ENCODE measurements at regions not wholly inside any gene's neighbourhood (a gene's known extent, or its start where the extent isn't known, plus 50 kb on each side); places are given as distances from the start of the nearest gene placed in this dataset.

DNA sequence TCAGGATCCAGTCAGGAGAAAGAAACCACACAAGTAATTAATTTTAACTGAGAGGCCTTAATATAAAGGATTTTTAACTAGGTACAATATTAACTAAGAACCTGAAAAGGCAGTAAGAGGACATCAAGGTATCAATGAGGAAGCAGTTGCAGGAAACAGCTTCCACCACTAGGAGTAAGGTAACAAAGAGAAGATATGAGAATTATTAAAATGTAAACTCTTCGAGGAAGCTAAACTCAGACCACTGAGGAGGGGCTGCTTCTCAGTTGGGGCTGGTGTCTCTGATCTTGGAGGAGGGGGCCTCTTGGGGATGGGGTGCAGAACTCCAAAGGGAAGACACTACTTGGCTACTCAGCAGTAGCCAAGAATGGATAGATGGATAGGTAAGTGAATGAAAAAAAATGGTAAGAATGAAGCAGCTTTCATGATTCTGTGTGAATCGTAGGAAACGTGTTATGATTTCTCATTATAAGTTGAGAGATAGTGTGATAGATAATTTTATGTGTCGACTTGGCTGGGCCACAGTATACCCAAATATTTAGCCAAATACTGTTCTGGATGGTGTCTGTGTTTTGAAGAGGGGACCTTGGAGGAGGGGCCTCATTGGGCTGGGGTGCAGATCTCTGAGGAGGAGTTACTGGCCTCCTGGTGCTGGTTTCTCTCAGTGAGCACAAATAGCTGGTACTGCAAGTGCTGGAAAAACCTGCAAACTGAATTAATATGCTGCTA lies 547.7 kb upstream of the LRRTM1 start:
- no peaks in the 10 kb centered on the region for H3K79me2 ChIP-seq (ENCODE audit: insufficient read depth, low read length)
- H3K9me3 ChIP-seq (ENCODE audit: insufficient read depth, low read length, severe bottlenecking) = no peaks in the 10 kb centered on the region
- no peak overlapping the region for H3K27ac ChIP-seq (ENCODE audit: low read length)
- no peak overlapping the region for H3K4me2 ChIP-seq (ENCODE audit: insufficient read depth, low read length)
- ATAC-seq (ENCODE audit: insufficient read depth, low read depth) = no peak
- TF ChIP-seq CTCF (IDR thresholded peaks at IDR 0.05; ENCODE audit: borderline replicate concordance, extremely low read depth, low read length, poor library complexity, severe bottlenecking) = peak; percentile 4
- TF ChIP-seq EZH2 (IDR thresholded peaks at IDR 0.05; ENCODE audit: borderline replicate concordance, low read depth, low read length, severe bottlenecking) = no peak
- no peaks in the 10 kb centered on the region for H3K4me1 ChIP-seq (ENCODE audit: insufficient read depth, low read length)
- no peaks in the 10 kb centered on the region for H3K36me3 ChIP-seq (ENCODE audit: insufficient read depth, low read length)
- H4K20me1 ChIP-seq (ENCODE audit: insufficient read depth, low read length) = no peaks in the 10 kb centered on the region
- no peak overlapping the region for H2AFZ ChIP-seq (ENCODE audit: low read depth, low read length)
- DNase-seq = no peak
- H3K27me3 ChIP-seq (ENCODE audit: insufficient read depth, low read length, poor library complexity) = no peaks in the 10 kb centered on the region
- no peak overlapping the region for H3K4me3 ChIP-seq (ENCODE audit: low read depth in 1 of 2, low read length in 2 of 2)
- H3K9ac ChIP-seq (ENCODE audit: low read depth, low read length) = no peak overlapping the region

GRCh38 chr2:80830891-80831290 lies 526.3 kb upstream of the LRRTM1 start:
- H3K9ac ChIP-seq (ENCODE audit: low read depth, low read length) = no peak overlapping the region
- no peaks in the 10 kb centered on the region for H3K79me2 ChIP-seq (ENCODE audit: insufficient read depth, low read length)
- no peak overlapping the region for H2AFZ ChIP-seq (ENCODE audit: low read depth, low read length)
- H3K27me3 ChIP-seq (ENCODE audit: insufficient read depth, low read length, poor library complexity) = no peaks in the 10 kb centered on the region
- H3K27ac ChIP-seq (ENCODE audit: low read length) = no peak overlapping the region
- ATAC-seq (ENCODE audit: insufficient read depth, low read depth) (no peak), DNase-seq (no peak)
- H4K20me1 ChIP-seq (ENCODE audit: insufficient read depth, low read length) = no peaks in the 10 kb centered on the region
- no peaks in the 10 kb centered on the region for H3K4me1 ChIP-seq (ENCODE audit: insufficient read depth, low read length)
- no peaks in the 10 kb centered on the region for H3K9me3 ChIP-seq (ENCODE audit: insufficient read depth, low read length, severe bottlenecking)
- H3K36me3 ChIP-seq (ENCODE audit: insufficient read depth, low read length) = no peaks in the 10 kb centered on the region
- no peak for TF ChIP-seq EZH2 (IDR thresholded peaks at IDR 0.05; ENCODE audit: borderline replicate concordance, low read depth, low read length, severe bottlenecking)
- TF ChIP-seq CTCF (IDR thresholded peaks at IDR 0.05; ENCODE audit: borderline replicate concordance, extremely low read depth, low read length, poor library complexity, severe bottlenecking) = no peak
- no peak overlapping the region for H3K4me2 ChIP-seq (ENCODE audit: insufficient read depth, low read length)
- no peak overlapping the region for H3K4me3 ChIP-seq (ENCODE audit: low read depth in 1 of 2, low read length in 2 of 2)

DNA sequence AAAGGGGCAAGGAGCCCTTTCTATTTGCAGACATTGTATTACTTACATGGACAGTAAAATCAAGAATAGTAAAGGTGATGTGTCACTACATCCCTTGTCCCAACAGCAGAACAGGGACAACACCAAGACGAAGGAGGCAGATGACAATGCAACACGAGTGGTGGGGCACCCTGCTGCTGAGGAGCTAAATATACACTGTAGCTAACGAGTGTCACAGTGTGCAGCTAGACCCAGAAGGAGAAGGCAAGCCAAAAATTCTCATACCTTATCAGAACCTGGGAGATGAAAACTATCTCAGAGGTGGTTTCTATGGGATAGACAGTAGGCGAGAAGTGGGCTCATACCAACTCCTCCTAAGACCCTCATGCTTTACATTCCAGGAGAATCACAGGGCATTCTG lies 518.4 kb upstream of the LRRTM1 start:
- TF ChIP-seq EZH2 (IDR thresholded peaks at IDR 0.05; ENCODE audit: borderline replicate concordance, low read depth, low read length, severe bottlenecking) = no peak
- no peak for TF ChIP-seq CTCF (IDR thresholded peaks at IDR 0.05; ENCODE audit: borderline replicate concordance, extremely low read depth, low read length, poor library complexity, severe bottlenecking)
- Histone ChIP-seq H3K9ac (ENCODE audit: low read depth, low read length) (no peak overlapping the region), H3K4me2 (ENCODE audit: insufficient read depth, low read length) (no peak overlapping the region), H3K79me2 (ENCODE audit: insufficient read depth, low read length) (no peaks in the 10 kb centered on the region), H3K27me3 (ENCODE audit: insufficient read depth, low read length, poor library complexity) (no peaks in the 10 kb centered on the region), H3K9me3 (ENCODE audit: insufficient read depth, low read length, severe bottlenecking) (no peaks in the 10 kb centered on the region), H3K27ac (ENCODE audit: low read length) (no peak overlapping the region), H4K20me1 (ENCODE audit: insufficient read depth, low read length) (no peaks in the 10 kb centered on the region), H3K4me1 (ENCODE audit: insufficient read depth, low read length) (no peaks in the 10 kb centered on the region), H3K36me3 (ENCODE audit: insufficient read depth, low read length) (no peaks in the 10 kb centered on the region), H3K4me3 (ENCODE audit: low read depth in 1 of 2, low read length in 2 of 2) (no peak overlapping the region), H2AFZ (ENCODE audit: low read depth, low read length) (no peak overlapping the region)
- ATAC-seq (ENCODE audit: insufficient read depth, low read depth) (no peak), DNase-seq (no peak)
